GM23338 (cell line): ENCODE measurements at regions not wholly inside any gene's neighbourhood (a gene's known extent, or its start where the extent isn't known, plus 50 kb on each side); places are given as distances from the start of the nearest gene placed in this dataset.

Experiments used
- ATAC-seq: fragments of 200-7000 bp; cut with Tn5 transposase; 3 replicates; pipeline ENCODE4 v1.9.1; 2020
- DNase-seq: peaks from one replicate; pipeline ENCODE4 v3.0.0-alpha.2; 2015; ENCODE audit warnings: low spot score
- H2AFZ ChIP-seq: fragments of 200-600 bp; sonication (generic); 2 replicates; pipeline ENCODE4 v1.8.0; 2016; ENCODE audit warnings: antibody characterized with exemption, mild to moderate bottlenecking, moderate library complexity
- H3F3A ChIP-seq: fragments of 200-600 bp; sonication (generic); replicated peaks from 2 replicates; pipeline ENCODE4 v1.8.0; 2017; ENCODE audit warnings: antibody characterized with exemption, mixed run types, low read depth
- H3K27ac ChIP-seq: fragments of 200-600 bp; sonication (generic); 2 replicates; pipeline ENCODE4 v1.6.1; 2016; ENCODE audit warnings: low read depth
- H3K27me3 ChIP-seq: fragments of 200-600 bp; sonication (generic); 2 replicates; pipeline ENCODE4 v1.8.0; 2016; ENCODE audit warnings: mild to moderate bottlenecking, mixed run types, moderate library complexity; ENCODE audit not compliant: insufficient read depth
- H3K36me3 ChIP-seq: fragments of 200-600 bp; sonication (generic); 2 replicates; pipeline ENCODE4 v1.8.0; 2016; ENCODE audit warnings: mild to moderate bottlenecking; ENCODE audit not compliant: insufficient read depth
- H3K4me1 ChIP-seq: fragments of 200-600 bp; sonication (generic); 2 replicates; pipeline ENCODE4 v1.8.0; 2016; ENCODE audit warnings: mild to moderate bottlenecking, moderate library complexity; ENCODE audit not compliant: insufficient read depth
- H3K4me2 ChIP-seq: fragments of 200-600 bp; sonication (generic); 2 replicates; pipeline ENCODE4 v1.7.1; 2017; ENCODE audit warnings: mixed run types
- H3K4me3 ChIP-seq: fragments of 200-600 bp; sonication (generic); 2 replicates; pipeline ENCODE4 v1.6.1; 2016; ENCODE audit warnings: mixed run types
- H3K79me2 ChIP-seq: fragments of 200-600 bp; sonication (generic); replicated peaks from 2 replicates; pipeline ENCODE4 v1.8.0; 2017; ENCODE audit warnings: mild to moderate bottlenecking; ENCODE audit not compliant: insufficient read depth
- H3K9me2 ChIP-seq: fragments of 200-600 bp; sonication (generic); 2 replicates; pipeline ENCODE4 v1.8.0; 2017; ENCODE audit not compliant: insufficient read depth
- H4K20me1 ChIP-seq: fragments of 200-600 bp; sonication (generic); replicated peaks from 2 replicates; pipeline ENCODE4 v1.8.0; 2017; ENCODE audit warnings: mild to moderate bottlenecking; ENCODE audit not compliant: insufficient read depth
- H3K27ac Mint-ChIP-seq: 2 replicates; pipeline ENCODE4 v1.8.0; 2020; ENCODE audit warnings: inconsistent platforms, mild to moderate bottlenecking, moderate library complexity, mixed read lengths
- H3K27me3 Mint-ChIP-seq: 3 replicates; pipeline ENCODE4 v1.8.0; 2022; ENCODE audit warnings: low read depth, mild to moderate bottlenecking, moderate library complexity, mixed read lengths, inconsistent platforms; ENCODE audit not compliant: insufficient read depth, poor library complexity
- H3K36me3 Mint-ChIP-seq: 3 replicates; pipeline ENCODE4 v1.8.0; 2021; ENCODE audit warnings: low read depth, mild to moderate bottlenecking, inconsistent platforms, moderate library complexity, mixed read lengths
- H3K4me1 Mint-ChIP-seq: 3 replicates; pipeline ENCODE4 v1.8.0; 2020; ENCODE audit warnings: mild to moderate bottlenecking, inconsistent platforms, mixed read lengths
- H3K4me3 Mint-ChIP-seq: 3 replicates; pipeline ENCODE4 v1.8.0; 2021; ENCODE audit warnings: moderate library complexity, mild to moderate bottlenecking, inconsistent platforms, mixed read lengths
- H3K9me3 Mint-ChIP-seq: 3 replicates; pipeline ENCODE4 v1.8.0; 2020; ENCODE audit warnings: moderate library complexity, mild to moderate bottlenecking, inconsistent platforms, mixed read lengths
- CREB1 ChIP-seq: fragments of 250-450 bp; sonication (Bioruptor Pico); IDR thresholded peaks from 2 replicates; pipeline ENCODE4 v1.5.0; 2020; ENCODE audit warnings: low read depth, mild to moderate bottlenecking, moderate library complexity
- CTCF ChIP-seq, 2 experiments: fragments of 200-600 bp in 1 of 2; sonication (generic) in 1 of 2; conservative IDR thresholded peaks; 2 replicates each; pipeline versions ENCODE4 v1.5.1 to v1.6.1; 2016 to 2017; ENCODE audit warnings: antibody characterized with exemption in 2 of 2, low read depth in 2 of 2, mild to moderate bottlenecking in 2 of 2, moderate library complexity in 1 of 2
- ETS1 ChIP-seq: IDR thresholded peaks from 2 replicates; pipeline ENCODE4 v1.6.1; 2016; ENCODE audit warnings: antibody characterized with exemption
- EZH2 ChIP-seq: fragments of 200-600 bp; sonication (generic); IDR thresholded peaks from one replicate; pipeline ENCODE4 v1.8.0; 2017; ENCODE audit warnings: antibody characterized with exemption, mild to moderate bottlenecking, low read depth; ENCODE audit not compliant: unreplicated experiment
- EZH2phosphoT487 ChIP-seq: fragments of 200-600 bp; sonication (generic); IDR thresholded peaks from one replicate; pipeline ENCODE4 v1.8.1; 2018; ENCODE audit warnings: antibody characterized with exemption; ENCODE audit not compliant: unreplicated experiment
- JUNB ChIP-seq: IDR thresholded peaks from one replicate; pipeline ENCODE4 v1.6.1; 2016; ENCODE audit warnings: antibody characterized with exemption; ENCODE audit not compliant: unreplicated experiment
- NANOG ChIP-seq: IDR thresholded peaks from 2 replicates; pipeline ENCODE4 v1.6.1; 2016; ENCODE audit warnings: antibody characterized with exemption, borderline replicate concordance
- POLR2AphosphoS5 ChIP-seq: IDR thresholded peaks from 2 replicates; pipeline ENCODE4 v1.6.1; 2016; ENCODE audit warnings: antibody characterized with exemption, low read depth
- REST ChIP-seq: IDR thresholded peaks from one replicate; pipeline ENCODE4 v1.6.1; 2018; ENCODE audit warnings: antibody characterized with exemption; ENCODE audit not compliant: unreplicated experiment
- STAT1 ChIP-seq: IDR thresholded peaks from one replicate; pipeline ENCODE4 v1.6.1; 2016; ENCODE audit warnings: antibody characterized with exemption; ENCODE audit not compliant: unreplicated experiment
- ZNF114 ChIP-seq: fragments of 250-450 bp; sonication (Bioruptor Pico); IDR thresholded peaks from 2 replicates; pipeline ENCODE4 v1.5.0; 2020; ENCODE audit warnings: mild to moderate bottlenecking, moderate library complexity
- ZNF331 ChIP-seq: fragments of 250-450 bp; sonication (Bioruptor Pico); IDR thresholded peaks from 2 replicates; pipeline ENCODE4 v1.5.0; 2020; ENCODE audit warnings: low read depth, mild to moderate bottlenecking, moderate library complexity
- ZNF462 ChIP-seq: fragments of 250-450 bp; sonication (Bioruptor Pico); IDR thresholded peaks from 2 replicates; pipeline ENCODE4 v1.5.0; 2020; ENCODE audit warnings: mild to moderate bottlenecking, moderate library complexity

- Histone ChIP-seq H3F3A (no peaks in the 10 kb centered on the region), H3K27ac (no peak overlapping the region), H3K79me2 (no peaks in the 10 kb centered on the region), H3K9me2 (no peaks in the 10 kb centered on the region), H3K36me3 (no peaks in the 10 kb centered on the region; the same call in 1 of the 2 replicates), H2AFZ (no peak overlapping the region), H3K4me3 (no peak overlapping the region), H3K4me2 (no peak overlapping the region), H3K4me1 (no peaks in the 10 kb centered on the region), H3K27me3 (no peaks in the 10 kb centered on the region), H4K20me1 (no peaks in the 10 kb centered on the region)
- H3K4me1 Mint-ChIP-seq, result no peaks in the 10 kb centered on the region
- H3K4me3 Mint-ChIP-seq, result no peak overlapping the region
- peaks cover 10% of the 10 kb centered on the region for H3K36me3 Mint-ChIP-seq
- TF ChIP-seq CREB1 (CRISPR knock-in tag), result no peak
- no peak for TF ChIP-seq JUNB
- no peak for TF ChIP-seq POLR2AphosphoS5
- no peak for TF ChIP-seq EZH2
- no peak for TF ChIP-seq ZNF462
- no peak for TF ChIP-seq EZH2phosphoT487
- no peak for TF ChIP-seq ZNF331 (CRISPR knock-in tag)
- TF ChIP-seq CTCF (conservative IDR thresholded peaks at IDR 0.05; ENCODE audit: low read depth in 2 of 2), result no peak
- no peak for TF ChIP-seq REST
- TF ChIP-seq STAT1, result no peak
- TF ChIP-seq ETS1, result no peak
- TF ChIP-seq NANOG, result no peak
- TF ChIP-seq ZNF114 (CRISPR knock-in tag), result no peak
- H3K27ac Mint-ChIP-seq, result no peak overlapping the region
- DNase-seq (no peak), ATAC-seq (no peak)
- peaks cover 3% of the 10 kb centered on the region for H3K27me3 Mint-ChIP-seq
- H3K9me3 Mint-ChIP-seq, result peaks cover 14% of the 10 kb centered on the region
Observed at GRCh38 chr11:39668640-39669039, 1790.8 kb downstream of the LRRC4C start.
